HUES64 (cell line): ENCODE measurements at regions not wholly inside any gene's neighbourhood (a gene's known extent, or its start where the extent isn't known, plus 50 kb on each side); places are given as distances from the start of the nearest gene placed in this dataset.

Source experiments
- H3K27ac ChIP-seq: 2 replicates; pipeline ENCODE4 v1.7.0; 2013; ENCODE audit warnings: low read depth, low read length, inconsistent platforms
- H3K27me3 ChIP-seq: 2 replicates; pipeline ENCODE4 v1.6.1; 2013; ENCODE audit warnings: mild to moderate bottlenecking, low read length; ENCODE audit not compliant: insufficient read depth
- H3K36me3 ChIP-seq: 2 replicates; pipeline ENCODE4 v1.6.1; 2013; ENCODE audit warnings: mild to moderate bottlenecking, low read length; ENCODE audit not compliant: insufficient read depth
- H3K4me1 ChIP-seq: 2 replicates; pipeline ENCODE4 v1.6.1; 2013; ENCODE audit warnings: mild to moderate bottlenecking, low read length, moderate library complexity; ENCODE audit not compliant: insufficient read depth
- H3K4me3 ChIP-seq: 2 replicates; pipeline ENCODE4 v1.5.1; 2013; ENCODE audit warnings: mild to moderate bottlenecking, low read length, moderate library complexity
- H3K9ac ChIP-seq: 2 replicates; pipeline ENCODE4 v1.6.1; 2013; ENCODE audit warnings: mild to moderate bottlenecking, low read depth, low read length
- H3K9me3 ChIP-seq: 2 replicates; pipeline ENCODE4 v1.6.1; 2013; ENCODE audit warnings: low read depth, low read length; ENCODE audit not compliant: insufficient read depth
- WGBS: fragments of 150-250, 120-280 bp; methylation state at CpG from one replicate; pipeline ENCODE4 v1.1.7; 2013; ENCODE audit warnings: missing lambda C conversion rate; 5-methylcytosine and 5-hydroxymethylcytosine counted together

GRCh38 chr2:228738671-228739380 lies 532.3 kb downstream of the PID1 start:
- H3K4me1 ChIP-seq, result no peaks in the 10 kb centered on the region
- H3K36me3 ChIP-seq, result no peaks in the 10 kb centered on the region
- no peak overlapping the region for H3K9ac ChIP-seq
- no peaks in the 10 kb centered on the region for H3K27me3 ChIP-seq
- H3K9me3 ChIP-seq, result no peaks in the 10 kb centered on the region
- 97% methylated on average over 2 of the region's 2 CpGs for WGBS
- H3K27ac ChIP-seq, result no peak overlapping the region
- no peak overlapping the region for H3K4me3 ChIP-seq

- Histone ChIP-seq H3K27ac (no peak overlapping the region), H3K9ac (no peak overlapping the region), H3K4me3 (no peak overlapping the region), H3K27me3 (no peaks in the 10 kb centered on the region), H3K36me3 (no peaks in the 10 kb centered on the region), H3K4me1 (peaks cover 9% of the 10 kb centered on the region), H3K9me3 (no peaks in the 10 kb centered on the region)
- 71% methylated on average over 3 of the region's 3 CpGs for WGBS
These were observed 535.4 kb downstream of the PID1 start for GRCh38 chr2:228735697-228736096.

- Histone ChIP-seq H3K27ac (no peak overlapping the region), H3K4me3 (no peak overlapping the region), H3K27me3 (no peaks in the 10 kb centered on the region)
These were observed 539.6 kb downstream of the PID1 start for GRCh38 chr2:228731517-228731916.

GRCh38 chr2:228728961-228729360 lies 542.1 kb downstream of the PID1 start:
- H3K4me3 ChIP-seq, result no peak overlapping the region
- WGBS, result 84% methylated on average over 4 of the region's 5 CpGs
- no peaks in the 10 kb centered on the region for H3K27me3 ChIP-seq
- H3K9me3 ChIP-seq, result no peaks in the 10 kb centered on the region
- H3K36me3 ChIP-seq, result no peaks in the 10 kb centered on the region
- no peak overlapping the region for H3K27ac ChIP-seq
- H3K4me1 ChIP-seq, result peaks cover 9% of the 10 kb centered on the region
- no peak overlapping the region for H3K9ac ChIP-seq

More at GRCh38 chr2:228731517-228731916, 539.6 kb downstream of the PID1 start:
- Histone ChIP-seq H3K9ac (no peak overlapping the region), H3K9me3 (no peaks in the 10 kb centered on the region), H3K4me1 (peaks cover 9% of the 10 kb centered on the region), H3K36me3 (no peaks in the 10 kb centered on the region)

GRCh38 chr2:228725031-228725430 lies 543.5 kb upstream of the SPHKAP start:
- H3K36me3 ChIP-seq, result no peaks in the 10 kb centered on the region
- no peak overlapping the region for H3K4me3 ChIP-seq
- no peaks in the 10 kb centered on the region for H3K4me1 ChIP-seq
- H3K9me3 ChIP-seq, result no peaks in the 10 kb centered on the region
- H3K27ac ChIP-seq, result no peak overlapping the region
- no peak overlapping the region for H3K9ac ChIP-seq
- H3K27me3 ChIP-seq, result no peaks in the 10 kb centered on the region
- whole genome bisulfite sequencing, result 100% methylated on average over 1 of the region's 1 CpG

- 100% methylated on average over 1 of the region's 1 CpG for WGBS
- no peaks in the 10 kb centered on the region for H3K27me3 ChIP-seq
- H3K9me3 ChIP-seq, result no peaks in the 10 kb centered on the region
- no peaks in the 10 kb centered on the region for H3K4me1 ChIP-seq
- no peak overlapping the region for H3K9ac ChIP-seq
- no peaks in the 10 kb centered on the region for H3K36me3 ChIP-seq
- H3K27ac ChIP-seq, result no peak overlapping the region
- H3K4me3 ChIP-seq, result no peak overlapping the region
These were observed 542.1 kb upstream of the SPHKAP start for GRCh38 chr2:228723599-228723998.

GRCh38 chr2:228722311-228722710 lies 540.8 kb upstream of the SPHKAP start:
- no peak overlapping the region for H3K27ac ChIP-seq
- H3K4me3 ChIP-seq, result no peak overlapping the region
- no peaks in the 10 kb centered on the region for H3K27me3 ChIP-seq
- no peaks in the 10 kb centered on the region for H3K36me3 ChIP-seq
- 69% methylated on average over 1 of the region's 1 CpG for WGBS
- no peaks in the 10 kb centered on the region for H3K9me3 ChIP-seq
- H3K4me1 ChIP-seq, result no peaks in the 10 kb centered on the region
- H3K9ac ChIP-seq, result no peak overlapping the region

- Histone ChIP-seq H3K9me3 (no peaks in the 10 kb centered on the region), H3K36me3 (no peaks in the 10 kb centered on the region), H3K27me3 (no peaks in the 10 kb centered on the region), H3K4me1 (no peaks in the 10 kb centered on the region), H3K4me3 (no peak overlapping the region), H3K9ac (no peak overlapping the region), H3K27ac (no peak overlapping the region)
- WGBS, result 94% methylated on average over 1 of the region's 1 CpG
These were observed 539.4 kb upstream of the SPHKAP start for GRCh38 chr2:228720895-228721294.

- H3K4me3 ChIP-seq, result no peak overlapping the region
- H3K4me1 ChIP-seq, result peaks cover 6% of the 10 kb centered on the region; the same call in 1 of the 2 replicates
- H3K27me3 ChIP-seq, result no peaks in the 10 kb centered on the region
- H3K36me3 ChIP-seq, result no peaks in the 10 kb centered on the region
- H3K9me3 ChIP-seq, result no peaks in the 10 kb centered on the region
- H3K27ac ChIP-seq, result no peak overlapping the region
- WGBS, result 89% methylated on average over 1 of the region's 2 CpGs
- no peak overlapping the region for H3K9ac ChIP-seq
These were observed 528.4 kb upstream of the SPHKAP start for GRCh38 chr2:228709788-228710371.

GRCh38 chr2:228707846-228708245 lies 526.4 kb upstream of the SPHKAP start:
- Histone ChIP-seq H3K4me3 (no peak overlapping the region), H3K9ac (no peak overlapping the region), H3K27ac (no peak overlapping the region), H3K9me3 (no peaks in the 10 kb centered on the region), H3K36me3 (no peaks in the 10 kb centered on the region), H3K4me1 (peaks cover 6% of the 10 kb centered on the region; the same call in 1 of the 2 replicates), H3K27me3 (no peaks in the 10 kb centered on the region)
- WGBS, result 100% methylated on average over 1 of the region's 3 CpGs

- WGBS, result 57% methylated on average over 4 of the region's 4 CpGs
- H3K4me3 ChIP-seq, result no peak overlapping the region
- no peaks in the 10 kb centered on the region for H3K27me3 ChIP-seq
- no peak overlapping the region for H3K9ac ChIP-seq
- no peaks in the 10 kb centered on the region for H3K36me3 ChIP-seq
- H3K27ac ChIP-seq, result no peak overlapping the region
- H3K9me3 ChIP-seq, result no peaks in the 10 kb centered on the region
- H3K4me1 ChIP-seq, result peaks cover 6% of the 10 kb centered on the region; the same call in 1 of the 2 replicates
These were observed 523.8 kb upstream of the SPHKAP start for GRCh38 chr2:228705318-228705717.
